Renal cortical epithelial cell (primary cell): ENCODE measurements at regions not wholly inside any gene's neighbourhood (a gene's known extent, or its start where the extent isn't known, plus 50 kb on each side); places are given as distances from the start of the nearest gene placed in this dataset.

Source experiments
- DNase-seq: peaks from one replicate; pipeline ENCODE4 v3.0.0-alpha.2; 2011; ENCODE audit warnings: low read depth

- no peak for DNase-seq
These were observed 173.3 kb upstream of the VLDLR start for GRCh38 chr9:2448193-2448738.

GRCh38 chr9:2453106-2453505 is 168.5 kb upstream of the VLDLR start:
- no peak for DNase-seq

- peak; percentile 74 for DNase-seq
These were observed 167.9 kb upstream of the VLDLR start for GRCh38 chr9:2453701-2454100.

- DNase-seq: no peak
These were observed 161.8 kb upstream of the VLDLR start for GRCh38 chr9:2459756-2460155.

- no peak for DNase-seq
These were observed 159.7 kb upstream of the VLDLR start for GRCh38 chr9:2461892-2462291.

GRCh38 chr9:2464624-2465023 is 157.0 kb upstream of the VLDLR start:
- DNase-seq: no peak

GRCh38 chr9:2465516-2465915 is 156.1 kb upstream of the VLDLR start:
- DNase-seq: no peak

GRCh38 chr9:2465921-2466460 is 155.6 kb upstream of the VLDLR start:
- DNase-seq: peak; percentile 92

GRCh38 chr9:2466703-2467102 is 154.9 kb upstream of the VLDLR start:
- peak; percentile 46 for DNase-seq

- peak; percentile 54 for DNase-seq
These were observed 151.8 kb upstream of the VLDLR start for GRCh38 chr9:2469681-2470221.

- DNase-seq: peak; percentile 47
These were observed 147.9 kb upstream of the VLDLR start for GRCh38 chr9:2473681-2474080.

- DNase-seq: peak; percentile 35
These were observed 143.8 kb upstream of the VLDLR start for GRCh38 chr9:2477755-2478154.

- DNase-seq: no peak
These were observed 143.2 kb upstream of the VLDLR start for GRCh38 chr9:2478421-2478820.

- no peak for DNase-seq
These were observed 142.5 kb upstream of the VLDLR start for GRCh38 chr9:2479056-2479565.

GRCh38 chr9:2480255-2480837 is 141.2 kb upstream of the VLDLR start:
- no peak for DNase-seq

- no peak for DNase-seq
These were observed 140.4 kb upstream of the VLDLR start for GRCh38 chr9:2481216-2481615.

- no peak for DNase-seq
These were observed 134.6 kb upstream of the VLDLR start for GRCh38 chr9:2486988-2487387.

- no peak for DNase-seq
These were observed 131.7 kb upstream of the VLDLR start for GRCh38 chr9:2489838-2490314.

- no peak for DNase-seq
These were observed 129.4 kb upstream of the VLDLR start for GRCh38 chr9:2492161-2492560.

- no peak for DNase-seq
These were observed 128.5 kb upstream of the VLDLR start for GRCh38 chr9:2493109-2493508.

GRCh38 chr9:2493529-2493928 is 128.1 kb upstream of the VLDLR start:
- DNase-seq: no peak

GRCh38 chr9:2494562-2494961 is 127.0 kb upstream of the VLDLR start:
- peak; percentile 55 for DNase-seq
